WTC11 (cell line): ENCODE measurements at regions not wholly inside any gene's neighbourhood (a gene's known extent, or its start where the extent isn't known, plus 50 kb on each side); places are given as distances from the start of the nearest gene placed in this dataset.
A peak's percentile ranks its signal among the peaks of the same experiment; 100 is the strongest.

ENCODE experiments used
- ATAC-seq: fragments of 200-7000 bp; cut with Tn5 transposase; 2 replicates; pipeline ENCODE4 v1.10.0; 2021; ENCODE audit warnings: mild to moderate bottlenecking, moderate library complexity
- CTCF ChIA-PET: fragments of 300-600 bp; sonication (Branson Sonifier 250); formaldehyde crosslinking; loops from one replicate; lab custom pipeline; 2021; ENCODE audit warnings: antibody characterized with exemption; lab: Charles Lee
- POLR2A ChIA-PET: fragments of 350-600 bp; sonication (Branson Sonifier 250); formaldehyde crosslinking; loops from one replicate; lab custom pipeline; 2021; ENCODE audit warnings: antibody characterized with exemption; lab: Charles Lee
- DNase-seq: peaks from one replicate; pipeline ENCODE4 v3.0.0; 2021; ENCODE audit warnings: low spot score
- H3K27ac Mint-ChIP-seq: 2 replicates; pipeline ENCODE4 v1.8.0; 2021; ENCODE audit warnings: mixed read lengths
- H3K27me3 Mint-ChIP-seq: 2 replicates; pipeline ENCODE4 v1.8.0; 2021; ENCODE audit warnings: low read depth, mild to moderate bottlenecking, moderate library complexity, mixed read lengths
- H3K36me3 Mint-ChIP-seq: 2 replicates; pipeline ENCODE4 v1.8.0; 2021; ENCODE audit warnings: mixed read lengths
- H3K4me1 Mint-ChIP-seq: 2 replicates; pipeline ENCODE4 v1.8.0; 2022; ENCODE audit warnings: mixed read lengths
- H3K4me3 Mint-ChIP-seq: 2 replicates; pipeline ENCODE4 v1.8.0; 2021; ENCODE audit warnings: mild to moderate bottlenecking, moderate library complexity, mixed read lengths
- H3K9me3 Mint-ChIP-seq: 2 replicates; pipeline ENCODE4 v1.8.0; 2021; ENCODE audit warnings: mixed read lengths
- ELF4 ChIP-seq: sonication (generic); formaldehyde crosslinking; IDR thresholded peaks from 2 replicates; pipeline ENCODE4 v1.8.1; 2022; ENCODE audit warnings: low read depth, mild to moderate bottlenecking, moderate library complexity, missing genetic modification reagents
- GTF2I ChIP-seq: fragments of 250-450 bp; sonication (Bioruptor Pico); conservative IDR thresholded peaks from 2 replicates; pipeline ENCODE4 v1.4.0; 2021; ENCODE audit warnings: mild to moderate bottlenecking
- HMGA2 ChIP-seq: fragments of 250-450 bp; sonication (Bioruptor Pico); IDR thresholded peaks from 2 replicates; pipeline ENCODE4 v1.4.0; 2021; ENCODE audit warnings: mild to moderate bottlenecking, moderate library complexity
- JAZF1 ChIP-seq: fragments of 250-450 bp; sonication (Bioruptor Pico); IDR thresholded peaks from 2 replicates; pipeline ENCODE4 v1.9.0; 2021; ENCODE audit warnings: moderate library complexity, mild to moderate bottlenecking, inconsistent platforms
- NFYB ChIP-seq: sonication (generic); formaldehyde crosslinking; conservative IDR thresholded peaks from 2 replicates; pipeline ENCODE4 v1.8.0; 2022; ENCODE audit warnings: low read depth, missing genetic modification reagents
- OVOL2 ChIP-seq: fragments of 250-450 bp; sonication (Bioruptor Pico); IDR thresholded peaks from 2 replicates; pipeline ENCODE4 v1.9.0; 2021; ENCODE audit warnings: mild to moderate bottlenecking, borderline replicate concordance
- PRRX2 ChIP-seq: fragments of 250-450 bp; sonication (Bioruptor Pico); IDR thresholded peaks from 2 replicates; pipeline ENCODE4 v1.8.0; 2021; ENCODE audit warnings: mild to moderate bottlenecking
- RELA ChIP-seq: sonication (generic); formaldehyde crosslinking; IDR thresholded peaks from 2 replicates; pipeline ENCODE4 v1.8.1; 2022; ENCODE audit warnings: missing genetic modification reagents, mild to moderate bottlenecking, borderline replicate concordance
- RORB ChIP-seq: fragments of 250-450 bp; sonication (Bioruptor Pico); IDR thresholded peaks from 2 replicates; pipeline ENCODE4 v1.9.0; 2021; ENCODE audit warnings: mild to moderate bottlenecking
- SOX15 ChIP-seq: fragments of 250-450 bp; sonication (Bioruptor Pico); IDR thresholded peaks from 2 replicates; pipeline ENCODE4 v1.9.0; 2021; ENCODE audit warnings: mild to moderate bottlenecking
- ZNF121 ChIP-seq: sonication (generic); formaldehyde crosslinking; IDR thresholded peaks from 2 replicates; pipeline ENCODE4 v1.8.0; 2023; ENCODE audit warnings: missing genetic modification reagents
- ZNF263 ChIP-seq: sonication (generic); formaldehyde crosslinking; IDR thresholded peaks from 2 replicates; pipeline ENCODE4 v1.8.1; 2022; ENCODE audit warnings: low read depth, mild to moderate bottlenecking, moderate library complexity, missing genetic modification reagents
- ZNF423 ChIP-seq: fragments of 250-450 bp; sonication (Bioruptor Pico); IDR thresholded peaks from 2 replicates; pipeline ENCODE4 v2.1.2; 2022; ENCODE audit warnings: mild to moderate bottlenecking, moderate library complexity
- ZNF671 ChIP-seq: fragments of 250-450 bp; sonication (Bioruptor Pico); IDR thresholded peaks from 2 replicates; pipeline ENCODE4 v1.8.0; 2021; ENCODE audit warnings: mild to moderate bottlenecking
- TF ChIP-seq, protein P1 (sequence below): fragments of 250-450 bp; sonication (Bioruptor Pico); IDR thresholded peaks from 2 replicates; pipeline ENCODE4 v1.9.0; 2021; ENCODE audit warnings: moderate library complexity, mild to moderate bottlenecking, inconsistent platforms, borderline replicate concordance
- TF ChIP-seq, protein P2 (sequence below): sonication (generic); formaldehyde crosslinking; IDR thresholded peaks from 2 replicates; pipeline ENCODE4 v1.8.1; 2022; ENCODE audit warnings: mild to moderate bottlenecking, missing genetic modification reagents, moderate library complexity, borderline replicate concordance
- TF ChIP-seq, protein P3 (sequence below): sonication (generic); formaldehyde crosslinking; IDR thresholded peaks from 2 replicates; pipeline ENCODE4 v1.8.1; 2023; ENCODE audit warnings: mild to moderate bottlenecking, missing genetic modification reagents, moderate library complexity
- TF ChIP-seq, protein P4 (sequence below): sonication (generic); formaldehyde crosslinking; IDR thresholded peaks from 2 replicates; pipeline ENCODE4 v1.8.0; 2023; ENCODE audit warnings: missing genetic modification reagents
- TF ChIP-seq, protein P5 (sequence below): fragments of 250-450 bp; sonication (Bioruptor Pico); IDR thresholded peaks from 2 replicates; pipeline ENCODE4 v1.9.0; 2021; ENCODE audit warnings: mild to moderate bottlenecking
- TF ChIP-seq, protein P6 (sequence below): sonication (generic); formaldehyde crosslinking; IDR thresholded peaks from 2 replicates; pipeline ENCODE4 v1.8.0; 2022; ENCODE audit warnings: mild to moderate bottlenecking, missing genetic modification reagents
- TF ChIP-seq, protein P7 (sequence below): sonication (generic); formaldehyde crosslinking; IDR thresholded peaks from 2 replicates; pipeline ENCODE4 v1.8.1; 2023; ENCODE audit warnings: mild to moderate bottlenecking, missing genetic modification reagents, borderline replicate concordance
- TF ChIP-seq, protein P8 (sequence below): sonication (generic); formaldehyde crosslinking; IDR thresholded peaks from 2 replicates; pipeline ENCODE4 v1.8.1; 2023; ENCODE audit warnings: mild to moderate bottlenecking, missing genetic modification reagents
- TF ChIP-seq, protein P9 (sequence below): sonication (generic); formaldehyde crosslinking; IDR thresholded peaks from 2 replicates; pipeline ENCODE4 v1.8.1; 2023; ENCODE audit warnings: mild to moderate bottlenecking, moderate library complexity, missing genetic modification reagents

DNA sequence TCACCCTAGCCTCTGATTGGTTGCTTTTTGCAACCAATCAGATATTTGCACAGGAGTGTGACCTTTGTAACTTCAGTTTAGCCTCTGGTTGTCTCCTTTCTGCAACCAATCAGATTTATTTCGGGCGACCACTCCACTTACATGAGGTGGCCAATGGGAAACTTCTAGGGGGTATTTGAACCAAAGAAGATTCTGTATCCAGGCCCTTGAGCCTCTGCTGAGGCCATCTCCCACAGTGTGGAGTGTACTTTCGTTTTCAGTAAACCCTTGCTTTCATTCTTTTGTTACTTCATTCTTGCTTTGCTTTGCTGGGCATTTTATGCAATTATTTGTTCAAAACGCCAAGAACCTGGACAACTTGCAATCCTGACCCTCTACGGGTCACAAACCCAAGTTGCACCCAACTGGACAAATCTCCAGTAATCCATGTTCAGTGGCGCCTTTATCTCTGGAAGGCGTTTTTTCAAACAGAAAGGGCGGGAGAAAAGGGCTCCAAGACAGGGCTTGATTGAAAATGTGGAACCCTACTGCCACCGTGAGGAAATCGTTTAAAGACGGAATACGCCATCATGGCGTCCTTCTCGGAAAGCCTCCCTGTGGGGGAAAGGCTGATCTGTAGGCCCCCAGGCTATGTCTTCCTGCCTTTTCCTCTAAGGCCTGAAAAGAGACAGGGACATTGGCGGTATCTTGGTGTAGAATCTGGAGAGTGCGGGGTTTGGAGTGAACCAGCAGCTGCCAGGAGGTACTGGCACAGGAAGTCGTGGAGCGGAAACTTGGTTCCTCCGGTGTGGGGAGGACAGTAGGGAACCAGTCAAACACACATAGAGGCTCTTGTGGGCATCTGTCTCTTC is 184.6 kb downstream of the OR13H1 start:
- Mint-ChIP-seq H3K9me3 (peaks cover 11% of the 10 kb centered on the region), H3K27me3 (no peaks in the 10 kb centered on the region), H3K4me3 (no peak overlapping the region), H3K27ac (no peak overlapping the region; the same call in 1 of the 2 replicates), H3K4me1 (0 out of 2 replicates have a peak, but pooled peaks cover 2% of the 10 kb centered on the region), H3K36me3 (peaks cover 39% of the 10 kb centered on the region)
- ATAC-seq (no peak), DNase-seq (peak; percentile 15)
- ChIA-PET POLR2A (no interaction called here), CTCF (no interaction called here)
- TF ChIP-seq RELA (CRISPR knock-in tag) (no peak), ZNF423 (CRISPR knock-in tag) (no peak), RORB (CRISPR knock-in tag) (no peak), GTF2I (CRISPR knock-in tag) (no peak), ELF4 (CRISPR knock-in tag) (no peak), PRRX2 (CRISPR knock-in tag) (no peak), HMGA2 (no peak)
- TF ChIP-seq, protein P1, sequence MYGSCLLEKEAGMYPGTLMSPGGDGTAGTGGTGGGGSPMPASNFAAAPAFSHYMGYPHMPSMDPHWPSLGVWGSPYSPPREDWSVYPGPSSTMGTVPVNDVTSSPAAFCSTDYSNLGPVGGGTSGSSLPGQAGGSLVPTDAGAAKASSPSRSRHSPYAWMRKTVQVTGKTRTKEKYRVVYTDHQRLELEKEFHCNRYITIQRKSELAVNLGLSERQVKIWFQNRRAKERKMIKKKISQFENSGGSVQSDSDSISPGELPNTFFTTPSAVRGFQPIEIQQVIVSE (CRISPR knock-in tag) = no peak
- TF ChIP-seq, protein P2, sequence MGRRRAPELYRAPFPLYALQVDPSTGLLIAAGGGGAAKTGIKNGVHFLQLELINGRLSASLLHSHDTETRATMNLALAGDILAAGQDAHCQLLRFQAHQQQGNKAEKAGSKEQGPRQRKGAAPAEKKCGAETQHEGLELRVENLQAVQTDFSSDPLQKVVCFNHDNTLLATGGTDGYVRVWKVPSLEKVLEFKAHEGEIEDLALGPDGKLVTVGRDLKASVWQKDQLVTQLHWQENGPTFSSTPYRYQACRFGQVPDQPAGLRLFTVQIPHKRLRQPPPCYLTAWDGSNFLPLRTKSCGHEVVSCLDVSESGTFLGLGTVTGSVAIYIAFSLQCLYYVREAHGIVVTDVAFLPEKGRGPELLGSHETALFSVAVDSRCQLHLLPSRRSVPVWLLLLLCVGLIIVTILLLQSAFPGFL (CRISPR knock-in tag) = no peak
- TF ChIP-seq, protein P3, sequence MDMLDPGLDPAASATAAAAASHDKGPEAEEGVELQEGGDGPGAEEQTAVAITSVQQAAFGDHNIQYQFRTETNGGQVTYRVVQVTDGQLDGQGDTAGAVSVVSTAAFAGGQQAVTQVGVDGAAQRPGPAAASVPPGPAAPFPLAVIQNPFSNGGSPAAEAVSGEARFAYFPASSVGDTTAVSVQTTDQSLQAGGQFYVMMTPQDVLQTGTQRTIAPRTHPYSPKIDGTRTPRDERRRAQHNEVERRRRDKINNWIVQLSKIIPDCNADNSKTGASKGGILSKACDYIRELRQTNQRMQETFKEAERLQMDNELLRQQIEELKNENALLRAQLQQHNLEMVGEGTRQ (CRISPR knock-in tag) = no peak
- TF ChIP-seq, protein P4, sequence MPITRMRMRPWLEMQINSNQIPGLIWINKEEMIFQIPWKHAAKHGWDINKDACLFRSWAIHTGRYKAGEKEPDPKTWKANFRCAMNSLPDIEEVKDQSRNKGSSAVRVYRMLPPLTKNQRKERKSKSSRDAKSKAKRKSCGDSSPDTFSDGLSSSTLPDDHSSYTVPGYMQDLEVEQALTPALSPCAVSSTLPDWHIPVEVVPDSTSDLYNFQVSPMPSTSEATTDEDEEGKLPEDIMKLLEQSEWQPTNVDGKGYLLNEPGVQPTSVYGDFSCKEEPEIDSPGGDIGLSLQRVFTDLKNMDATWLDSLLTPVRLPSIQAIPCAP (CRISPR knock-in tag) = no peak
- TF ChIP-seq, protein P5, sequence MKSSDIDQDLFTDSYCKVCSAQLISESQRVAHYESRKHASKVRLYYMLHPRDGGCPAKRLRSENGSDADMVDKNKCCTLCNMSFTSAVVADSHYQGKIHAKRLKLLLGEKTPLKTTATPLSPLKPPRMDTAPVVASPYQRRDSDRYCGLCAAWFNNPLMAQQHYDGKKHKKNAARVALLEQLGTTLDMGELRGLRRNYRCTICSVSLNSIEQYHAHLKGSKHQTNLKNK = no peak

DNA sequence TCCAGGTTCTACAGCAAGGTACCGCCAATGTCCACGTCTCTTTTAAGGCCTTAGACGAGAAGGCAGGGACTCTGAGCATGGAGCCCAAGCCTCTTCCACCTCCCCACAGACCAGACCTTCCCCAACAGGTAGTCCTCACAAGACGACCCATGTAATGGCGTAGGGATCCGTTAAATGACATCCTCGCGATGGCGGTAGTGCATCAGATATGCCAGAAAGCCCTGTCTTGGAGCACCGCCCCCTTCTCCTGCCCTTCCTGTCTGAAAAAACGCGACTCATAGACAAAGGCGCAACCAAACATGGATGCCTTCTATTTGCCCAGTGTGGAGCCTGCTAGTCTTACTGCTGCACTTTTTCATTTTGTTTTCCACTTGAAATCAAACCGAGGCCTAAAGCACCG is 185.4 kb downstream of the OR13H1 start:
- no peak overlapping the region for H3K4me3 Mint-ChIP-seq
- no peak for DNase-seq
- no peak overlapping the region for H3K27ac Mint-ChIP-seq
- 0 out of 2 replicates have a peak, but pooled peaks cover 2% of the 10 kb centered on the region for H3K4me1 Mint-ChIP-seq
- H3K9me3 Mint-ChIP-seq = peaks cover 11% of the 10 kb centered on the region
- ChIA-PET CTCF (no interaction called here), POLR2A (no interaction called here)
- no peaks in the 10 kb centered on the region for H3K27me3 Mint-ChIP-seq
- H3K36me3 Mint-ChIP-seq = peaks cover 46% of the 10 kb centered on the region
- ATAC-seq = no peak
- TF ChIP-seq JAZF1 (CRISPR knock-in tag) = no peak
- no peak for TF ChIP-seq NFYB (CRISPR knock-in tag)
- TF ChIP-seq, protein P6, sequence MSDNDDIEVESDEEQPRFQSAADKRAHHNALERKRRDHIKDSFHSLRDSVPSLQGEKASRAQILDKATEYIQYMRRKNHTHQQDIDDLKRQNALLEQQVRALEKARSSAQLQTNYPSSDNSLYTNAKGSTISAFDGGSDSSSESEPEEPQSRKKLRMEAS (CRISPR knock-in tag) = no peak
- TF ChIP-seq SOX15 = no peak
- TF ChIP-seq ZNF121 (CRISPR knock-in tag) = no peak
- TF ChIP-seq OVOL2 (CRISPR knock-in tag) = no peak
- TF ChIP-seq, protein P7, sequence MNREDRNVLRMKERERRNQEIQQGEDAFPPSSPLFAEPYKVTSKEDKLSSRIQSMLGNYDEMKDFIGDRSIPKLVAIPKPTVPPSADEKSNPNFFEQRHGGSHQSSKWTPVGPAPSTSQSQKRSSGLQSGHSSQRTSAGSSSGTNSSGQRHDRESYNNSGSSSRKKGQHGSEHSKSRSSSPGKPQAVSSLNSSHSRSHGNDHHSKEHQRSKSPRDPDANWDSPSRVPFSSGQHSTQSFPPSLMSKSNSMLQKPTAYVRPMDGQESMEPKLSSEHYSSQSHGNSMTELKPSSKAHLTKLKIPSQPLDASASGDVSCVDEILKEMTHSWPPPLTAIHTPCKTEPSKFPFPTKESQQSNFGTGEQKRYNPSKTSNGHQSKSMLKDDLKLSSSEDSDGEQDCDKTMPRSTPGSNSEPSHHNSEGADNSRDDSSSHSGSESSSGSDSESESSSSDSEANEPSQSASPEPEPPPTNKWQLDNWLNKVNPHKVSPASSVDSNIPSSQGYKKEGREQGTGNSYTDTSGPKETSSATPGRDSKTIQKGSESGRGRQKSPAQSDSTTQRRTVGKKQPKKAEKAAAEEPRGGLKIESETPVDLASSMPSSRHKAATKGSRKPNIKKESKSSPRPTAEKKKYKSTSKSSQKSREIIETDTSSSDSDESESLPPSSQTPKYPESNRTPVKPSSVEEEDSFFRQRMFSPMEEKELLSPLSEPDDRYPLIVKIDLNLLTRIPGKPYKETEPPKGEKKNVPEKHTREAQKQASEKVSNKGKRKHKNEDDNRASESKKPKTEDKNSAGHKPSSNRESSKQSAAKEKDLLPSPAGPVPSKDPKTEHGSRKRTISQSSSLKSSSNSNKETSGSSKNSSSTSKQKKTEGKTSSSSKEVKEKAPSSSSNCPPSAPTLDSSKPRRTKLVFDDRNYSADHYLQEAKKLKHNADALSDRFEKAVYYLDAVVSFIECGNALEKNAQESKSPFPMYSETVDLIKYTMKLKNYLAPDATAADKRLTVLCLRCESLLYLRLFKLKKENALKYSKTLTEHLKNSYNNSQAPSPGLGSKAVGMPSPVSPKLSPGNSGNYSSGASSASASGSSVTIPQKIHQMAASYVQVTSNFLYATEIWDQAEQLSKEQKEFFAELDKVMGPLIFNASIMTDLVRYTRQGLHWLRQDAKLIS (CRISPR knock-in tag) = no peak
- no peak for TF ChIP-seq ZNF671 (CRISPR knock-in tag)
- TF ChIP-seq, protein P8, sequence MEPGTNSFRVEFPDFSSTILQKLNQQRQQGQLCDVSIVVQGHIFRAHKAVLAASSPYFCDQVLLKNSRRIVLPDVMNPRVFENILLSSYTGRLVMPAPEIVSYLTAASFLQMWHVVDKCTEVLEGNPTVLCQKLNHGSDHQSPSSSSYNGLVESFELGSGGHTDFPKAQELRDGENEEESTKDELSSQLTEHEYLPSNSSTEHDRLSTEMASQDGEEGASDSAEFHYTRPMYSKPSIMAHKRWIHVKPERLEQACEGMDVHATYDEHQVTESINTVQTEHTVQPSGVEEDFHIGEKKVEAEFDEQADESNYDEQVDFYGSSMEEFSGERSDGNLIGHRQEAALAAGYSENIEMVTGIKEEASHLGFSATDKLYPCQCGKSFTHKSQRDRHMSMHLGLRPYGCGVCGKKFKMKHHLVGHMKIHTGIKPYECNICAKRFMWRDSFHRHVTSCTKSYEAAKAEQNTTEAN (CRISPR knock-in tag) = no peak
- no peak for TF ChIP-seq ZNF263 (CRISPR knock-in tag)
- TF ChIP-seq, protein P9, sequence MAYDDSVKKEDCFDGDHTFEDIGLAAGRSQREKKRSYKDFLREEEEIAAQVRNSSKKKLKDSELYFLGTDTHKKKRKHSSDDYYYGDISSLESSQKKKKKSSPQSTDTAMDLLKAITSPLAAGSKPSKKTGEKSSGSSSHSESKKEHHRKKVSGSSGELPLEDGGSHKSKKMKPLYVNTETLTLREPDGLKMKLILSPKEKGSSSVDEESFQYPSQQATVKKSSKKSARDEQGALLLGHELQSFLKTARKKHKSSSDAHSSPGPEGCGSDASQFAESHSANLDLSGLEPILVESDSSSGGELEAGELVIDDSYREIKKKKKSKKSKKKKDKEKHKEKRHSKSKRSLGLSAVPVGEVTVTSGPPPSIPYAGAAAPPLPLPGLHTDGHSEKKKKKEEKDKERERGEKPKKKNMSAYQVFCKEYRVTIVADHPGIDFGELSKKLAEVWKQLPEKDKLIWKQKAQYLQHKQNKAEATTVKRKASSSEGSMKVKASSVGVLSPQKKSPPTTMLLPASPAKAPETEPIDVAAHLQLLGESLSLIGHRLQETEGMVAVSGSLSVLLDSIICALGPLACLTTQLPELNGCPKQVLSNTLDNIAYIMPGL (CRISPR knock-in tag) = no peak
